ENCODE measurements at regions not wholly inside any gene's neighbourhood (a gene's known extent, or its start where the extent isn't known, plus 50 kb on each side); places are given as distances from the start of the nearest gene placed in this dataset.

- no peak for TF ChIP-seq CTCF (IDR thresholded peaks at IDR 0.05)
- TF ChIP-seq RFX5 (IDR thresholded peaks at IDR 0.05), result no peak
- TF ChIP-seq POLR2A (IDR thresholded peaks at IDR 0.05; ENCODE audit: low read length), result no peak
- TF ChIP-seq MAX (IDR thresholded peaks at IDR 0.05), result no peak
- TF ChIP-seq EP300 (IDR thresholded peaks at IDR 0.05), result no peak
- TF ChIP-seq KDM1A (IDR thresholded peaks at IDR 0.05; ENCODE audit: low read depth), result no peak
- no peak for TF ChIP-seq HDAC2 (IDR thresholded peaks at IDR 0.05)
- no peak for TF ChIP-seq MAFK (IDR thresholded peaks at IDR 0.05; ENCODE audit: partially characterized antibody)
- no peak for TF ChIP-seq EHF (CRISPR knock-in tag; IDR thresholded peaks at IDR 0.05)
- TF ChIP-seq PBX3 (IDR thresholded peaks at IDR 0.05), result no peak
- no peak for TF ChIP-seq JUN (IDR thresholded peaks at IDR 0.05)
Observed at GRCh38 chr20:24406251-24406650, 63.2 kb upstream of the SYNDIG1 start.

Measured in A549 (cell line).